Peyer's patch (tissue), 4 donors: ENCODE measurements at regions not wholly inside any gene's neighbourhood (a gene's known extent, or its start where the extent isn't known, plus 50 kb on each side); places are given as distances from the start of the nearest gene placed in this dataset.

Source experiments
- POLR2A ChIP-seq, 2 donors: fragments of 450-650 bp; IDR thresholded peaks; one replicate each; pipeline ENCODE4 v1.5.1; 2017; ENCODE audit warnings: antibody characterized with exemption in 2 of 2, mild to moderate bottlenecking in 2 of 2, moderate library complexity in 2 of 2
- TF ChIP-seq, protein P1 (sequence below), 6 experiments: fragments of 450-650 bp in 4 of 6; fragments of 200-600 bp in 2 of 6; sonication (generic) in 1 of 6; IDR thresholded peaks; one replicate each; pipeline ENCODE4 v1.5.1; 2017 to 2019; ENCODE audit warnings: antibody characterized with exemption in 6 of 6, mild to moderate bottlenecking in 3 of 6, moderate library complexity in 1 of 6

DNA sequence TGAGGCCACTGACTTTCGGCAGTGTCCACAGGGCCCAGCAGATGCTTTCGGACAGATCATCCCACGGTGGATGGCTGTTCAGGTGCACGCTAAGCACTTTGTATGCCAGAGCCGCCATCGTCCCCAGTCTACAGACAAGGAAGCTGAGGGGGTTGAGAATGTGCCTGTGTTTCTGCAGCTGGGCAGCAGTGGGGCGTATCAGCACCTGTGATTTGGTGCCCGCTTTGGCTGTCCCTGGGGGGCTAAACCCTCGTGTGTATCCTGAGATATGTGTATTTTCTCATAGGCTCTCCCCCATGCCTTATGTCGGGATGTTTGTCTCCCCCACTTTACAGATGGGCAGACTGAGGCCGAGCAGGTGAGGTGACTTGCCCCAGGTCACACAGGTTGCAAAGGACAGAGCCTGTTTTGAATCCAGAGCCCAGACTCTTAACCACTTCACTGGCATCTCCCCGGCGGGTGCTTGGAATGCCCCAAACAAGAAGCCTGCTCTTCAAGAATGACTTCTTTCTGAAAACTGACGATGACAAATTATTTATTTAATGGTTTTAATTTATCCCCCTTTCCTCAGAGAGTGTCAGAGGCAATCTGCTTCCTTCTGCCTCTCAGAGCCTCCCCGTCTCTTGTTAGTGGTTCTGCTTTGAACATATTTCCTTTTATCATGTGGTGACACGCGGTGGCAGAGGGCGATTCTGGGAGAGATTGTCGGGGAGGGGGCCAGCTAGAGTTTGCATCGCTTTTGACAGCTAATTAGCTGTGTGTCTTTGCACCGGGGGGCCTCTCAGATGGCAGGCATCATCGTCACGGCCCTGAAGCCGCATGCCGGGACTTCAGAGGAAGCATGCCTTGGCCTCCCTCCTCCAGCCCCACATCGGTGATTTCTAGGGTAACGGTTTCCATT is 149.6 kb upstream of the CIBAR2 start:
- TF ChIP-seq, protein P1, sequence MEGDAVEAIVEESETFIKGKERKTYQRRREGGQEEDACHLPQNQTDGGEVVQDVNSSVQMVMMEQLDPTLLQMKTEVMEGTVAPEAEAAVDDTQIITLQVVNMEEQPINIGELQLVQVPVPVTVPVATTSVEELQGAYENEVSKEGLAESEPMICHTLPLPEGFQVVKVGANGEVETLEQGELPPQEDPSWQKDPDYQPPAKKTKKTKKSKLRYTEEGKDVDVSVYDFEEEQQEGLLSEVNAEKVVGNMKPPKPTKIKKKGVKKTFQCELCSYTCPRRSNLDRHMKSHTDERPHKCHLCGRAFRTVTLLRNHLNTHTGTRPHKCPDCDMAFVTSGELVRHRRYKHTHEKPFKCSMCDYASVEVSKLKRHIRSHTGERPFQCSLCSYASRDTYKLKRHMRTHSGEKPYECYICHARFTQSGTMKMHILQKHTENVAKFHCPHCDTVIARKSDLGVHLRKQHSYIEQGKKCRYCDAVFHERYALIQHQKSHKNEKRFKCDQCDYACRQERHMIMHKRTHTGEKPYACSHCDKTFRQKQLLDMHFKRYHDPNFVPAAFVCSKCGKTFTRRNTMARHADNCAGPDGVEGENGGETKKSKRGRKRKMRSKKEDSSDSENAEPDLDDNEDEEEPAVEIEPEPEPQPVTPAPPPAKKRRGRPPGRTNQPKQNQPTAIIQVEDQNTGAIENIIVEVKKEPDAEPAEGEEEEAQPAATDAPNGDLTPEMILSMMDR (IDR thresholded peaks at IDR 0.05): no peak
- TF ChIP-seq POLR2A (IDR thresholded peaks at IDR 0.05): no peak
